GM20000 (cell line): ENCODE measurements at regions not wholly inside any gene's neighbourhood (a gene's known extent, or its start where the extent isn't known, plus 50 kb on each side); places are given as distances from the start of the nearest gene placed in this dataset.

Experiments used
- DNase-seq: peaks from one replicate; pipeline ENCODE4 v3.0.0; 2012; ENCODE audit warnings: low spot score
- CTCF ChIP-seq: IDR thresholded peaks from 2 replicates; pipeline ENCODE4 v1.5.1; 2012; ENCODE audit warnings: mild to moderate bottlenecking, control low read depth; ENCODE audit errors: extremely low read depth, missing control alignments

GRCh38 chr18:26617151-26617554, 68.8 kb upstream of the KCTD1 start:
- no peak for DNase-seq
- no peak for TF ChIP-seq CTCF

- TF ChIP-seq CTCF = no peak
- no peak for DNase-seq
Observed at GRCh38 chr18:26614374-26614773, 66.0 kb upstream of the KCTD1 start.
